Naive thymus-derived CD4-positive, alpha-beta T cell (primary cell): ENCODE measurements at regions not wholly inside any gene's neighbourhood (a gene's known extent, or its start where the extent isn't known, plus 50 kb on each side); places are given as distances from the start of the nearest gene placed in this dataset.

Experiments used
- ATAC-seq: fragments of 150-1000 bp; cut with Tn5 transposase; 2 replicates; pipeline ENCODE4 v1.10.0; 2021; ENCODE audit warnings: mild to moderate bottlenecking, moderate library complexity
- CTCF ChIA-PET: fragments of 350-600 bp; sonication (Branson Sonifier 250); formaldehyde crosslinking; loops from one replicate; lab custom pipeline; 2021; ENCODE audit warnings: antibody characterized with exemption; lab: Charles Lee
- POLR2A ChIA-PET: fragments of 350-600 bp; sonication (Branson Sonifier 250); formaldehyde crosslinking; loops from one replicate; lab custom pipeline; 2021; ENCODE audit warnings: antibody characterized with exemption, inconsistent platforms; lab: Charles Lee
- DNase-seq, 9 donors: peaks; one replicate each; pipeline versions ENCODE4 v3.0.0 to v3.0.0-alpha.2; 2020 to 2022; ENCODE audit warnings: mixed read lengths in 1 of 9
- H3K27ac ChIP-seq: one replicate; pipeline ENCODE4 v1.7.0; 2013; ENCODE audit warnings: mild to moderate bottlenecking, low read depth, low read length, moderate library complexity
- H3K27me3 ChIP-seq, 2 donors: one replicate each; pipeline ENCODE4 v1.7.0; 2013; ENCODE audit warnings: low read length in 2 of 2, mild to moderate bottlenecking in 2 of 2, moderate library complexity in 2 of 2; ENCODE audit not compliant: control insufficient read depth in 2 of 2, insufficient read depth in 2 of 2
- H3K36me3 ChIP-seq, 3 experiments: 1 replicate in 2 of 3; 2 replicates in 1 of 3; pipeline ENCODE4 v1.7.0; 2013; ENCODE audit warnings: low read length in 3 of 3, mild to moderate bottlenecking in 3 of 3, moderate library complexity in 1 of 3; ENCODE audit not compliant: insufficient read depth in 3 of 3, control insufficient read depth in 2 of 3
- H3K4me1 ChIP-seq, 2 donors: one replicate each; pipeline ENCODE4 v1.7.0; 2013; ENCODE audit warnings: low read length in 2 of 2, mild to moderate bottlenecking in 2 of 2, moderate library complexity in 1 of 2; ENCODE audit not compliant: control insufficient read depth in 2 of 2, insufficient read depth in 2 of 2
- H3K4me3 ChIP-seq: 2 replicates; pipeline ENCODE4 v1.7.0; 2013; ENCODE audit warnings: mild to moderate bottlenecking, low read length
- H3K9me3 ChIP-seq, 3 experiments: 1 replicate in 2 of 3; 2 replicates in 1 of 3; pipeline ENCODE4 v1.7.0; 2013; ENCODE audit warnings: low read length in 3 of 3; ENCODE audit not compliant: control insufficient read depth in 2 of 3
- H3K27ac Mint-ChIP-seq, 9 donors: one replicate each; pipeline ENCODE4 v1.8.0; 2020 to 2022; ENCODE audit warnings: mixed read lengths in 9 of 9, mild to moderate bottlenecking in 8 of 9, moderate library complexity in 5 of 9, inconsistent platforms in 2 of 9
- H3K27me3 Mint-ChIP-seq, 5 donors: one replicate each; pipeline ENCODE4 v1.8.0; 2021 to 2022; ENCODE audit warnings: mixed read lengths in 5 of 5, mild to moderate bottlenecking in 1 of 5
- H3K36me3 Mint-ChIP-seq, 5 donors: one replicate each; pipeline ENCODE4 v1.8.0; 2020 to 2022; ENCODE audit warnings: mixed read lengths in 5 of 5, mild to moderate bottlenecking in 3 of 5, inconsistent platforms in 1 of 5
- H3K4me1 Mint-ChIP-seq, 7 donors: one replicate each; pipeline ENCODE4 v1.8.0; 2020 to 2022; ENCODE audit warnings: mixed read lengths in 7 of 7, mild to moderate bottlenecking in 3 of 7, inconsistent platforms in 1 of 7
- H3K4me3 Mint-ChIP-seq, 10 donors: one replicate each; pipeline ENCODE4 v1.8.0; 2020 to 2022; ENCODE audit warnings: mild to moderate bottlenecking in 10 of 10, mixed read lengths in 10 of 10, moderate library complexity in 6 of 10, inconsistent platforms in 2 of 10
- H3K9me3 Mint-ChIP-seq, 11 donors: one replicate each; pipeline ENCODE4 v1.8.0; 2020 to 2022; ENCODE audit warnings: mixed read lengths in 11 of 11, mild to moderate bottlenecking in 4 of 11, inconsistent platforms in 1 of 11, moderate library complexity in 1 of 11
- intact Hi-C, 2 donors: fragments of 100-400 bp; cut with micrococcal nuclease; formaldehyde crosslinking; loops; one replicate each; pipeline ENCODE4 v1.15.1; 2023

DNA sequence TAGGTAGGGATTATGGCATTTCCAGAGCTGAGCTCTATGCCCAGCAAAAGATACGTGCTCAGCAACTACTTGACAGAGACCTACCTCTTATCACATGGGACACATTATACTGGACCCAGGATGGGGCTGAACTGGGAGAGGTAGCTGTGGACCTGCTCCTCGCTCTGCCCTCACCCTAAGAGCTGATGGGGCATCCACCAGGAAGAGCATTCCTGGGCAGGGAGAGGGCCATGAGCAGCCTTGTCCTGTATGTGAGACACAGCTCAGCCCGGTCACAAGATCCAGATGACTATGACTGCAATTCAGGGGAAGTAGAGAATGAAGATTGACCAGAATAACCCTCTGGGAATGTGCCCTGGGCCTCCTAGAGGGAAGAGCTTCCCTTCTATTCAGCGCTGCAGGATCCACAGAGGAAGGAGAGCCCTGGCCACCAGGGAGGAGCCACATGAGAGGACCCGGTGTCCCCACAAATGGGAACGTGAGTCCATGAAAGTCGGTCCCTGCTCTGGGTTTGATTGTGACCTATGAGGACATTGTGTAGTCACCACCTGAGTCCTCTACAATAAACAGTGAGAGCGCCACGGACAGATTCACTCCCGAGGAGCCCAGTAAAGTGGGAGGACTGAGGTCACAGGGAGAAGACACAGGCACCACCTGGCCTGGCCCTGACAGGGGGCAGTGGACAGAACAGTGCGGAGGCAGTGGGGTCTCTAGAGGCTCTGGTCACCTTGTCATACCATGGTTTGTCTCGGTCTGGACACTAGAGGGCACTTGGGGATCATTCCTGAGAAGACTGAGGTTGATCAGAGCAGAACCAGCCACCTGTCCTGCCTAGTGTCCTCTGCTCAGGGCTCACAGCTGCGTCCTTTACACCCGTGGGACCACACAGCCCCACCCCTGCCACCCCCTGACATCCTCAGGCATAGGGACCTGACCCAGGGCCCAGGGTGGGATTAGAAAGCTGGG lies 99.5 kb downstream of the ZNF280B start:
- ChIA-PET POLR2A (no interaction called here), CTCF (no interaction called here)
- H3K36me3 Mint-ChIP-seq: no peaks in the 10 kb centered on the region

DNA sequence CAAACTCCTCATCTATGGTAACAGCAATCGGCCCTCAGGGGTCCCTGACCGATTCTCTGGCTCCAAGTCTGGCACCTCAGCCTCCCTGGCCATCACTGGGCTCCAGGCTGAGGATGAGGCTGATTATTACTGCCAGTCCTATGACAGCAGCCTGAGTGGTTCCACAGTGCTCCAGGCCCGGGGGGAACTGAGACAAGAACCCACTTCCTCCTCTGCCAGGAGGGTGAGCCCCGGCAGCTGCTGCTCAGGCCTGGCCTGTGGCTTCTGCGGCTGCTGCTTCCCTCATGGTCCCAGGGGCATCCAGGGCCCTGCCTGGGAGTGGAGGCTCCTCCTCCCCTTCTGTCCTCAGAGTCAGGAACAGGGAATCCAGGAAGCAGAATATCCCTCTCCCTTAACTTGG lies 98.4 kb downstream of the ZNF280B start:
- intact Hi-C loops: no loop called here
- peaks cover 0 to 3% (median 0%) of the 10 kb centered on the region in 7 donors for H3K4me1 Mint-ChIP-seq
- no peak overlapping the region for H3K4me3 Mint-ChIP-seq
- H3K36me3 Mint-ChIP-seq: no peaks in the 10 kb centered on the region
- H3K36me3 ChIP-seq: no peaks in the 10 kb centered on the region
- no peak overlapping the region for H3K27ac ChIP-seq
- DNase-seq (no peak), ATAC-seq (peak; percentile 77)
- no peak overlapping the region for H3K4me3 ChIP-seq
- peak overlapping the region in 1 of 9 donors; percentile 12 for H3K27ac Mint-ChIP-seq
- ChIA-PET POLR2A (no interaction called here), CTCF (no interaction called here)
- no peaks in the 10 kb centered on the region for H3K4me1 ChIP-seq
- peaks cover 0 to 3% (median 0%) of the 10 kb centered on the region in 11 donors for H3K9me3 Mint-ChIP-seq
- peaks cover 49 to 63% (median 55%) of the 10 kb centered on the region in 5 donors for H3K27me3 Mint-ChIP-seq
- no peaks in the 10 kb centered on the region for H3K9me3 ChIP-seq
- no peaks in the 10 kb centered on the region for H3K27me3 ChIP-seq

More for the DNA sequence above, 99.5 kb downstream of the ZNF280B start:
- Histone ChIP-seq H3K27ac (no peak overlapping the region), H3K4me3 (no peak overlapping the region), H3K4me1 (no peaks in the 10 kb centered on the region), H3K36me3 (no peaks in the 10 kb centered on the region), H3K9me3 (no peaks in the 10 kb centered on the region), H3K27me3 (no peaks in the 10 kb centered on the region)
- intact Hi-C loops: no loop called here
- H3K27ac Mint-ChIP-seq: no peak overlapping the region
- H3K4me1 Mint-ChIP-seq: peaks cover 0 to 3% (median 0%) of the 10 kb centered on the region in 7 donors
- peaks cover 0 to 3% (median 0%) of the 10 kb centered on the region in 11 donors for H3K9me3 Mint-ChIP-seq
- DNase-seq: no peak
- H3K27me3 Mint-ChIP-seq: peaks cover 41 to 55% (median 45%) of the 10 kb centered on the region in 5 donors
- H3K4me3 Mint-ChIP-seq: no peak overlapping the region
- ATAC-seq: no peak

DNA sequence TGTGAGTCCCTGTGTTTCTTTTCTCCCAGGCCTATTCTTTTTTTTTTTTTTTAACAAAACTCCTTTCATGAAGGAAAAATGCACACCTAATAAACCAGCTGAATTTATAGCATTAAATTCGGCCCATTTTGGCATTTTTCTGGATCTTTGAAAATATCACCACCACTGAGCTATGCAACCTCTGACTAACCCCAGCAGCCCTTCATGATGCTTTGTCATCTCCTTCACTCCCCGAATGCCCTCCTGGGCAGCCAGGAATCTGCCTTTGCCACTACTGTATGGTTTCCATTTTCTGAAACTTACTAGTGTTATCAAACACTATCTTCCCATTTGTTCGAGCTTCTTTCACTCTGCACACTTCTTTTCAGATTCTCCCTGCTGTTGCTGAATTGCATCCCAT lies 97.9 kb downstream of the ZNF280B start:
- Histone ChIP-seq H3K27me3 (no peaks in the 10 kb centered on the region), H3K9me3 (no peaks in the 10 kb centered on the region), H3K27ac (no peak overlapping the region), H3K36me3 (no peaks in the 10 kb centered on the region), H3K4me1 (no peaks in the 10 kb centered on the region), H3K4me3 (no peak overlapping the region)
- Mint-ChIP-seq H3K4me1 (peaks cover 0 to 3% (median 0%) of the 10 kb centered on the region in 7 donors), H3K36me3 (no peaks in the 10 kb centered on the region), H3K9me3 (peaks cover 0 to 3% (median 0%) of the 10 kb centered on the region in 11 donors), H3K4me3 (no peak overlapping the region), H3K27ac (peak overlapping the region in 1 of 9 donors; percentile 12), H3K27me3 (peaks cover 53 to 64% (median 61%) of the 10 kb centered on the region in 5 donors)
- ATAC-seq (no peak), DNase-seq (no peak)
- ChIA-PET CTCF (interaction anchor here (0.6 kb wide), 1 partner anchor 12 kb away, joined by 4 read pairs; no protein-coding TSS in a partner anchor), POLR2A (no interaction called here)
- intact Hi-C loops: no loop called here

DNA sequence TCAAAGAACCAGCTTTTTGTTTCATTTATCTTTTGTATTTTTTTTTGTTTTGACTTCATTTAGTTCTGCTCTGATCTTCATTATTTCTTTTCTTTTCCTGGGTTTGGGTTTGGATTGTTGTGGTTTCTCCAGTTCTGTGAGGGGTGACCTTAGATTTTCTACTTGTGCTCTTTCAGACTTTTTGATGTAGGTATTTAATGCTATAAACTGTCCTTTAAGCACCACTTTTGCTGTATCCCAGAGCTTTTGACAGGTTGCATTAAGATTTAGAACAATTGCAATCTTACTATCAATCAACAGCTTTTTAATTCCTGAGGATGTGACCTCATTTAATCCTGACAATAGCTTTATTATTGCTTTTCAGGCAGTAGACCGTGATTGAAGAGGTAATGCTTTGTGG lies 94.3 kb downstream of the ZNF280B start:
- no peaks in the 10 kb centered on the region for H3K36me3 Mint-ChIP-seq
- no peaks in the 10 kb centered on the region for H3K36me3 ChIP-seq
- intact Hi-C loops: no loop called here
- peaks cover 0 to 3% (median 0%) of the 10 kb centered on the region in 11 donors for H3K9me3 Mint-ChIP-seq
- no peak overlapping the region for H3K27ac Mint-ChIP-seq
- ChIA-PET POLR2A (no interaction called here), CTCF (no interaction called here)
- DNase-seq (no peak), ATAC-seq (no peak)
- H3K4me1 ChIP-seq: no peaks in the 10 kb centered on the region
- H3K27me3 ChIP-seq: no peaks in the 10 kb centered on the region
- no peak overlapping the region for H3K4me3 Mint-ChIP-seq
- H3K9me3 ChIP-seq: no peaks in the 10 kb centered on the region
- H3K27ac ChIP-seq: no peak overlapping the region
- H3K27me3 Mint-ChIP-seq: peaks cover 61 to 69% (median 67%) of the 10 kb centered on the region in 5 donors
- H3K4me1 Mint-ChIP-seq: peaks cover 0 to 3% (median 0%) of the 10 kb centered on the region in 7 donors
- no peak overlapping the region for H3K4me3 ChIP-seq

DNA sequence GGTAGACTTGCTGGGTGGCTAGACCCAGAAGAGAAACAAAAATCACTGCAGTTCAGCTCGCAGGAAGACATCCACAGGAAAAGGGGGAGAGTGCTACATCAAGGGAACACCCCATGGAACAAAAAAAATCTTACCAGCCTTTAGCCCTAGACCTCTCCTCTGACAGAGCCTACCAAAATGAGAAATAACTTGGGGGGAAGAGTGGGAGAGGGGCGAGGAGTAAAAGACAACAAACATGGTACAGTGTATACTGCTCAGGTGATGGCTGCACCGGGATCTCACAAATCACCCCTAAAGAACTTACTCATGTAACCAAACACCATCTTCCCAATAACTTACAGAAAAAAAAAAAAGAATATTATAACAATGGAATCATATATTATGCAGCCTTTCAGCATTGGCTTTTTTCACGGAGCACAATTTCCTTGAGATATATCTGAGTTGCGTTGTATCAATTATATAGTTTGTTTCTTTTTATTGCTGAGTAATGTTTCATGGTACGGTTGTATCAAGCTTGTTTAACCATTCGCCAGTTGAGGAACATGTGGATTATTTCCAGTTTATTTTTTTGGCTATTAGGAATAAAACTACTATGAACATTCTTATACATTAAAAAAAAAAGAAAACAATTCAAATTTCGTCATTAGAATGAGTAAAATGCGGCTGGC lies 90.9 kb downstream of the ZNF280B start:
- Mint-ChIP-seq H3K9me3 (peaks cover 0 to 2% (median 0%) of the 10 kb centered on the region in 11 donors), H3K27ac (no peak overlapping the region), H3K4me1 (peaks cover 0 to 3% (median 0%) of the 10 kb centered on the region in 7 donors), H3K27me3 (peaks cover 51 to 66% (median 64%) of the 10 kb centered on the region in 5 donors), H3K4me3 (no peak overlapping the region), H3K36me3 (no peaks in the 10 kb centered on the region)
- Histone ChIP-seq H3K9me3 (no peaks in the 10 kb centered on the region), H3K27ac (no peak overlapping the region), H3K27me3 (no peaks in the 10 kb centered on the region), H3K4me3 (no peak overlapping the region), H3K36me3 (no peaks in the 10 kb centered on the region), H3K4me1 (no peaks in the 10 kb centered on the region)
- POLR2A ChIA-PET: no interaction called here
- ATAC-seq (no peak), DNase-seq (no peak)
- intact Hi-C loops: no loop called here
- CTCF ChIA-PET: interaction anchor here (1.0 kb wide), 1 partner anchor 47 kb away, joined by 3 read pairs; no protein-coding TSS in a partner anchor

DNA sequence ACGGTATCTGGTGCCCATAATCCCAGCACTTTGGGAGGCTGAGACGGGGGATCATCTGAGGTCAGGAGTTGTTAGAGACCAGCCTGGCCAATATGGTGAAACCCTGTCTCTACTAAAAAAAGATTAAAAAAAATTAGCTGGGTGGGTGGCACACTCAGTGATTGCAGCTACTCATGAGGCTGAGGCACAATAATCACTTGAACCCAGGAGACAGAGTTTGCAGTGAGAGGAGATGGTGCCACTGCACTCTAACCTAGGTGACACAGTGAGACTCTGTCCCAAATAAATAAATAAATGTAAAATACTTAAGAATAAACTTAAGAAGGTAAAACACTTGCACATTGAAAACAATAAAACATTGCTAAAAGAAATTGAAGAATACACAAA lies 90.4 kb downstream of the ZNF280B start:
- no peaks in the 10 kb centered on the region for H3K27me3 ChIP-seq
- intact Hi-C loops: no loop called here
- no peaks in the 10 kb centered on the region for H3K9me3 ChIP-seq
- Mint-ChIP-seq H3K4me3 (no peak overlapping the region), H3K4me1 (peaks cover 0 to 6% (median 0%) of the 10 kb centered on the region in 7 donors), H3K27ac (no peak overlapping the region), H3K27me3 (peaks cover 46 to 62% (median 61%) of the 10 kb centered on the region in 5 donors), H3K9me3 (peaks cover 0 to 2% (median 0%) of the 10 kb centered on the region in 11 donors), H3K36me3 (no peaks in the 10 kb centered on the region)
- ChIA-PET CTCF (interaction anchor here (1.0 kb wide), 1 partner anchor 46 kb away, joined by 3 read pairs; no protein-coding TSS in a partner anchor), POLR2A (no interaction called here)
- H3K36me3 ChIP-seq: no peaks in the 10 kb centered on the region
- DNase-seq: no peak
- no peaks in the 10 kb centered on the region for H3K4me1 ChIP-seq
- H3K4me3 ChIP-seq: no peak overlapping the region
- no peak overlapping the region for H3K27ac ChIP-seq
- ATAC-seq: no peak
